ENCODE measurements at regions not wholly inside any gene's neighbourhood (a gene's known extent, or its start where the extent isn't known, plus 50 kb on each side); places are given as distances from the start of the nearest gene placed in this dataset.
"Not testable (repeated sequence)": the region's sequence is repeated elsewhere in the genome, so short reads cannot be mapped to it uniquely, and the experiment has no call there.

DNA sequence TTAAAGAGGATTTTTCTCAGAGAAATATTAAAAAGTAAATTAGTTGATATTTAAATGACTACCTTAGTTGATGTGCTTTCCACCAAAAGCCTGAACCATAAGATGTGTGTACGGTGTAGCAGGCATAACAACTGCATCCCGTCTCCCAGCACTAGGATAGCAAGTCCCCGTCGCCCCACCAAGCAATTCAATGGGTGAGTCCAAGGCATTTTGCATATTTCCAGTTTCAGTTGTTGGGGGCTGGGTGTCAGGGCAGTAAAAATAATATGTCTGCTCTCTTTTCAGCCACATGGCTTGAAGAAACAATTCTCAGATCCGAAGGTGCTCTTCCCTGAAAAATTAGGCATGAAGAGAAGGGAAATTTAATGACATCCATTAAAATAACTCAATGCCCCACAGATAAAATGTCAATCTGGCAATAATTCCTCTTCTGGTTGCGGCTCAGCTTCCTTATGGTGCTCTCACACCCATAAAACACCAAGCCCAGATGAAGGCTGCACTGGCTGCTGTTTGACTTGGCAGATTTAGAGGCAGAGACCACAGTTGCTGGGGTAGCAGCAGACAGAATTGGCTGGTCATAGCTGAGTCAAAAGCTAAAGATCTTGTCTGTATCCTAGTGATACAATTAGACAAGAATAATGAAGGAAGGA is 124.4 kb upstream of the ADCY2 start:
- DNase-seq (no peak), ATAC-seq (no peak)
- H3K36me3 ChIP-seq (ENCODE audit: control insufficient read depth, insufficient read depth, low read length), result no peaks in the 10 kb centered on the region
- TF ChIP-seq, protein P1, sequence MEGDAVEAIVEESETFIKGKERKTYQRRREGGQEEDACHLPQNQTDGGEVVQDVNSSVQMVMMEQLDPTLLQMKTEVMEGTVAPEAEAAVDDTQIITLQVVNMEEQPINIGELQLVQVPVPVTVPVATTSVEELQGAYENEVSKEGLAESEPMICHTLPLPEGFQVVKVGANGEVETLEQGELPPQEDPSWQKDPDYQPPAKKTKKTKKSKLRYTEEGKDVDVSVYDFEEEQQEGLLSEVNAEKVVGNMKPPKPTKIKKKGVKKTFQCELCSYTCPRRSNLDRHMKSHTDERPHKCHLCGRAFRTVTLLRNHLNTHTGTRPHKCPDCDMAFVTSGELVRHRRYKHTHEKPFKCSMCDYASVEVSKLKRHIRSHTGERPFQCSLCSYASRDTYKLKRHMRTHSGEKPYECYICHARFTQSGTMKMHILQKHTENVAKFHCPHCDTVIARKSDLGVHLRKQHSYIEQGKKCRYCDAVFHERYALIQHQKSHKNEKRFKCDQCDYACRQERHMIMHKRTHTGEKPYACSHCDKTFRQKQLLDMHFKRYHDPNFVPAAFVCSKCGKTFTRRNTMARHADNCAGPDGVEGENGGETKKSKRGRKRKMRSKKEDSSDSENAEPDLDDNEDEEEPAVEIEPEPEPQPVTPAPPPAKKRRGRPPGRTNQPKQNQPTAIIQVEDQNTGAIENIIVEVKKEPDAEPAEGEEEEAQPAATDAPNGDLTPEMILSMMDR (IDR thresholded peaks at IDR 0.05), result no peak
- Mint-ChIP-seq H3K27ac (no peak overlapping the region), H3K36me3 (no peaks in the 10 kb centered on the region), H3K9me3 (peaks cover 9 to 10% of the 10 kb centered on the region in 2 donors), H3K4me3 (no peak overlapping the region), H3K4me1 (no peaks in the 10 kb centered on the region), H3K27me3 (ENCODE audit: low read depth in 2 of 2) (no peaks in the 10 kb centered on the region)
- H3K27me3 ChIP-seq (ENCODE audit: control insufficient read depth, insufficient read depth, low read length), result no peaks in the 10 kb centered on the region
- H3K9me3 ChIP-seq (ENCODE audit: control insufficient read depth, insufficient read depth, low read length), result no peaks in the 10 kb centered on the region
- intact Hi-C loops (cut with micrococcal nuclease), result no loop called here
- 82% methylated on average over 6 of the region's 6 CpGs for WGBS (ENCODE audit: insufficient coverage)
- H3K27ac ChIP-seq (ENCODE audit: low read length), result no peak overlapping the region
- no peak overlapping the region for H3K4me3 ChIP-seq (ENCODE audit: low read length)
- H3K4me1 ChIP-seq (ENCODE audit: control insufficient read depth, insufficient read depth, low read length), result no peaks in the 10 kb centered on the region

DNA sequence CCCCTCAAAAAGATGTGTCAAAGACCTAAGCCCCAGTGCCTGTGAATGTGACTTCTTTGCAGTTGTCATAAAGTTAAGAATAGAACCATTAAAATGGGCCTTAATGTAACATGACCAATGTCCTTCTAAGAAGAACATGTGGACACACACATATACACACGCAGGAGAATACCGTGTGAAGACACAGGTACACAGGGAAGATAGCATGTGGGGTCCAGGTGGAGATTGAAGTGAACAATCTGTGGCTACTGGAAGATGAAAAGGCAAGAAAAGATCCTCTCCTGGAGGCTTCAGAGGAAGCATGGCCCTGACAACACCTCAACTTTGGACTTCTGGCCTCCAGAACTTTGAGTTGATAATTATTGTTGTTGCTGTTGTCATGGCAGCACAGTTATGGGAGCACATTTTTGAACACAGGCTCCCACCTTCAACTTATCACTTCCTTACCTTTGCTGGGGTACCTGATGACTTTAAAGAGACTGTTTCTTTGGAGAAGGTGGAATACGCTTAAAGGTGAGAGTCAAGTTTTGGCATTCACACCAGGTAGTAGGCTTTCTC is 123.5 kb upstream of the ADCY2 start:
- H3K27ac Mint-ChIP-seq, result no peak overlapping the region
- H3K9me3 ChIP-seq (ENCODE audit: control insufficient read depth, insufficient read depth, low read length), result no peaks in the 10 kb centered on the region
- WGBS (ENCODE audit: insufficient coverage), result 86% methylated on average over 3 of the region's 3 CpGs
- H3K36me3 ChIP-seq (ENCODE audit: control insufficient read depth, insufficient read depth, low read length), result no peaks in the 10 kb centered on the region
- no peak overlapping the region for H3K4me3 Mint-ChIP-seq
- ATAC-seq (no peak), DNase-seq (no peak)
- no peak overlapping the region for H3K27ac ChIP-seq (ENCODE audit: low read length)
- peaks cover 3 to 7% of the 10 kb centered on the region in 2 donors for H3K9me3 Mint-ChIP-seq
- H3K36me3 Mint-ChIP-seq, result no peaks in the 10 kb centered on the region
- no peak overlapping the region for H3K4me3 ChIP-seq (ENCODE audit: low read length)
- TF ChIP-seq, protein P1 (IDR thresholded peaks at IDR 0.05), result no peak
- intact Hi-C loops (cut with micrococcal nuclease), result no loop called here
- no peaks in the 10 kb centered on the region for H3K4me1 Mint-ChIP-seq
- H3K27me3 Mint-ChIP-seq (ENCODE audit: low read depth in 2 of 2), result no peaks in the 10 kb centered on the region
- no peaks in the 10 kb centered on the region for H3K27me3 ChIP-seq (ENCODE audit: control insufficient read depth, insufficient read depth, low read length)
- H3K4me1 ChIP-seq (ENCODE audit: control insufficient read depth, insufficient read depth, low read length), result no peaks in the 10 kb centered on the region

DNA sequence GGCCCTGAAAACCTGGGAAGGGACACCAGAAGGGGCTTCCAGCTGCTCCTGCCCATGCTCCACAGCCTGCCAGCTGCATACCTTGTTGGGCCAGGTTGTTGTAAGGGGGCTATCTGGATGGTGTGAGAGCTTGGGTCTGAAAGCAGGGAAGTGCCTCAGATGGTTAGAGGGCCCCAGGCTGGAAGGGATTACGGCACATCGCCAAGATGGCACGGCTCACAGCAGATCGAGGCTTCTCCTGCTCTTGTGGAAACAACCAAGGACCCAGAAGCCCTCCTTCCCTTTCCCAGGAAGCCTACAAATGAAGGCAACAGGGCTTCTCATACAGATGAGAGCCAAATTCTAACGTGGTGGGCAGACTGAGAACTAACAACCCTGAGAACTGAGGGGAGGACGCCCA is 121.7 kb upstream of the ADCY2 start:
- TF ChIP-seq, protein P1 (IDR thresholded peaks at IDR 0.05), result no peak
- DNase-seq, result no peak
- 83% methylated on average over 6 of the region's 6 CpGs for WGBS (ENCODE audit: insufficient coverage)
- no peak overlapping the region for H3K4me3 Mint-ChIP-seq
- no peaks in the 10 kb centered on the region for H3K36me3 Mint-ChIP-seq
- H3K27ac ChIP-seq (ENCODE audit: low read length), result no peak overlapping the region
- no peaks in the 10 kb centered on the region for H3K9me3 ChIP-seq (ENCODE audit: control insufficient read depth, insufficient read depth, low read length)
- no peak for ATAC-seq
- no peaks in the 10 kb centered on the region for H3K27me3 Mint-ChIP-seq (ENCODE audit: low read depth in 2 of 2)
- no peak overlapping the region for H3K27ac Mint-ChIP-seq
- H3K27me3 ChIP-seq (ENCODE audit: control insufficient read depth, insufficient read depth, low read length), result no peaks in the 10 kb centered on the region
- no peak overlapping the region for H3K4me3 ChIP-seq (ENCODE audit: low read length)
- H3K4me1 ChIP-seq (ENCODE audit: control insufficient read depth, insufficient read depth, low read length), result no peaks in the 10 kb centered on the region
- no peaks in the 10 kb centered on the region for H3K4me1 Mint-ChIP-seq
- intact Hi-C loops (cut with micrococcal nuclease), result no loop called here
- no peaks in the 10 kb centered on the region for H3K36me3 ChIP-seq (ENCODE audit: control insufficient read depth, insufficient read depth, low read length)
- peaks cover 2 to 7% of the 10 kb centered on the region in 2 donors for H3K9me3 Mint-ChIP-seq

DNA sequence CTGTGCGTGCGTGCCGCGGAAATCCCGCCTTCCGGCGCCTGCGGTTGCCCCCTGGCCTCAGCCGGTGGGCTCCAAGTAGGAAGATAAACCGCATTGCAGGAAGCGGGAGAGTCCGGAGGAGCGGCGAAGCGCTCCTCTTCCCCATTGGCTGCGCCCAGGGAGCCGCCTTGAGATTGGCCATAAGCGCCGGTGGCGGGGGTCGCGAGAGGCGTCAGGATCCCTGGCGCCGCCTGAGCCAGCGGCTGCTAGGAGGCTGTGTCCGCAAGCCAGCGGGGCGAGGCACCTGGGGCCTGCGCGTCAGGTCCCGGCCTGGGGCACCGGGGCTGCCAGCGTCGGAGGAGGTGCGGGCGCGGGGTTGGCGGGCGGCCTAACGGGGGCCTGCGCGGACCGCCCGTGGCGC is 106.3 kb upstream of the ADCY2 start:
- intact Hi-C loops (cut with micrococcal nuclease); DNase-seq; H3K36me3 ChIP-seq (ENCODE audit: control insufficient read depth, insufficient read depth, low read length); H3K4me1 ChIP-seq (ENCODE audit: control insufficient read depth, insufficient read depth, low read length); H3K27me3 ChIP-seq (ENCODE audit: control insufficient read depth, insufficient read depth, low read length); H3K4me3 Mint-ChIP-seq; H3K9me3 ChIP-seq (ENCODE audit: control insufficient read depth, insufficient read depth, low read length); H3K27ac Mint-ChIP-seq; H3K27ac ChIP-seq (ENCODE audit: low read length); H3K36me3 Mint-ChIP-seq; H3K4me1 Mint-ChIP-seq; H3K27me3 Mint-ChIP-seq (ENCODE audit: low read depth in 2 of 2); H3K4me3 ChIP-seq (ENCODE audit: low read length): not testable (repeated sequence)
- WGBS (ENCODE audit: insufficient coverage), result 93% methylated on average over 46 of the region's 46 CpGs
- peaks cover 0 to 10% of the 10 kb centered on the region in 2 donors for H3K9me3 Mint-ChIP-seq
- ATAC-seq, result peak in 1 of 3 donors; percentile 25

DNA sequence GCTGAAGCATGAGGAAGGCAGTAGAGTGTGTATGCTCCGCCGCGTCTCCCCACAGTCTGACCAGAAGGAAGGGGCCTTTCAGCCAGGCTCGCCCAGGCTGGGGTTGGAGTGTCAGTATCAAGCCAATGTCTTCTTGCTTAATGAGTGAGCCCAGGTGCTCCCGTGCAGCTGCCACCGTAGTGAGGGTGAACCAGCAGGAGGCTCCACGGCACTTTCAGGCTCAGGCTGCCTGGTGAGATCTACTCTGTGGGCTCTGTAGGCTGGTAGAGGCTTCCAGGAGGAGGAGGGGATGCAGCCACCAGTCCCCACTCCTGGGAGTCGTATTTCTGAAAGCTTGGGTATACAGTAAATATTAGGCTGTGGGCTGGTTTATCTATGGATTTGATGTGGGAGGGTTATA is 98.1 kb upstream of the ADCY2 start:
- ATAC-seq; H3K4me1 Mint-ChIP-seq; H3K36me3 Mint-ChIP-seq; intact Hi-C loops (cut with micrococcal nuclease); H3K4me1 ChIP-seq (ENCODE audit: control insufficient read depth, insufficient read depth, low read length); H3K9me3 Mint-ChIP-seq; H3K27ac ChIP-seq (ENCODE audit: low read length); H3K4me3 Mint-ChIP-seq; H3K27ac Mint-ChIP-seq; H3K27me3 ChIP-seq (ENCODE audit: control insufficient read depth, insufficient read depth, low read length); H3K4me3 ChIP-seq (ENCODE audit: low read length); H3K36me3 ChIP-seq (ENCODE audit: control insufficient read depth, insufficient read depth, low read length); H3K9me3 ChIP-seq (ENCODE audit: control insufficient read depth, insufficient read depth, low read length); DNase-seq; H3K27me3 Mint-ChIP-seq (ENCODE audit: low read depth in 2 of 2): not testable (repeated sequence)
- WGBS (ENCODE audit: insufficient coverage), result no CpG with 5 or more reads among the region's 8 CpGs

DNA sequence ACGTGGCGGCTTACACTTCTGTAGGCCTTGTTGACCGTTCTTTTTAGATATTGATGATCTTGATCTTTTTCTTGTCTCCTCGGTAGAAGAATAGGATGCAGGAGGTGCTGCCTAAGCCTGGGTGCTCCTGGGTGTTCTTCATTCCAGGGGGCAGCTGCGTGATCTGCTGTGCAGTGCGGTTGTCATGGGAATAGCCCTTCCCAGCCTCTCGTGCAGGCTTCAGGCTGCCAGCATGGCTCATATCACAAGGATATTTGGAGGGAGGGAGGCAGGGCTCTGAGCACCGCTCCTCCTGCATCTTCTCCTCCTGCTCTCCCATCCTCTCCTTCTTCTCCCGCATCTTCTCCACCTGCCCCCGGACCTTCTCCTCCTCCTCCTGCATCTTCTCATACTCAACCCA is 96.2 kb upstream of the ADCY2 start:
- H3K9me3 ChIP-seq (ENCODE audit: control insufficient read depth, insufficient read depth, low read length); H3K4me3 ChIP-seq (ENCODE audit: low read length); H3K4me1 ChIP-seq (ENCODE audit: control insufficient read depth, insufficient read depth, low read length); H3K27ac Mint-ChIP-seq; H3K27ac ChIP-seq (ENCODE audit: low read length); H3K36me3 Mint-ChIP-seq; H3K4me3 Mint-ChIP-seq; H3K4me1 Mint-ChIP-seq; intact Hi-C loops (cut with micrococcal nuclease); H3K27me3 Mint-ChIP-seq (ENCODE audit: low read depth in 2 of 2); H3K27me3 ChIP-seq (ENCODE audit: control insufficient read depth, insufficient read depth, low read length); H3K9me3 Mint-ChIP-seq; ATAC-seq; DNase-seq; H3K36me3 ChIP-seq (ENCODE audit: control insufficient read depth, insufficient read depth, low read length): not testable (repeated sequence)
- 94% methylated on average over 10 of the region's 10 CpGs for WGBS (ENCODE audit: insufficient coverage)
